HEK293 (cell line): ENCODE measurements at regions not wholly inside any gene's neighbourhood (a gene's known extent, or its start where the extent isn't known, plus 50 kb on each side); places are given as distances from the start of the nearest gene placed in this dataset.

Experiments
- CTCF ChIP-seq: fragments of 450-650 bp; formaldehyde crosslinking; IDR thresholded peaks from 2 replicates; pipeline ENCODE4 v1.5.1; 2016; ENCODE audit warnings: missing biosample characterization, missing genetic modification characterization
- HOXA7 ChIP-seq: sonication (generic); formaldehyde crosslinking; IDR thresholded peaks from 2 replicates; pipeline ENCODE4 v1.8.1; 2022; ENCODE audit warnings: missing genetic modification reagents, borderline replicate concordance
- HOXC10 ChIP-seq: sonication (generic); formaldehyde crosslinking; IDR thresholded peaks from 2 replicates; pipeline ENCODE4 v1.8.1; 2023; ENCODE audit warnings: mild to moderate bottlenecking, missing genetic modification reagents
- KLF10 ChIP-seq: fragments of 450-650 bp; IDR thresholded peaks from 2 replicates; pipeline ENCODE4 v1.5.1; 2018; ENCODE audit warnings: missing biosample characterization, mild to moderate bottlenecking, missing genetic modification characterization
- KLF7 ChIP-seq: fragments of 450-650 bp; formaldehyde crosslinking; IDR thresholded peaks from 2 replicates; pipeline ENCODE4 v1.5.1; 2016; ENCODE audit warnings: missing biosample characterization, missing genetic modification characterization, borderline replicate concordance
- MYNN ChIP-seq: fragments of 450-650 bp; formaldehyde crosslinking; IDR thresholded peaks from 2 replicates; pipeline ENCODE4 v1.5.1; 2016; ENCODE audit warnings: missing biosample characterization, missing genetic modification characterization, borderline replicate concordance
- OVOL3 ChIP-seq: fragments of 450-650 bp; formaldehyde crosslinking; IDR thresholded peaks from 2 replicates; pipeline ENCODE4 v1.5.1; 2016; ENCODE audit warnings: missing biosample characterization, missing genetic modification characterization
- PRDM1 ChIP-seq: fragments of 450-650 bp; formaldehyde crosslinking; IDR thresholded peaks from 2 replicates; pipeline ENCODE4; 2016; ENCODE audit warnings: missing biosample characterization, missing genetic modification characterization
- WT1 ChIP-seq: fragments of 450-650 bp; formaldehyde crosslinking; IDR thresholded peaks from 2 replicates; pipeline ENCODE4 v1.5.1; 2016; ENCODE audit warnings: missing biosample characterization, missing genetic modification characterization
- ZBTB20 ChIP-seq: fragments of 450-650 bp; formaldehyde crosslinking; IDR thresholded peaks from 2 replicates; pipeline ENCODE4 v1.5.1; 2016; ENCODE audit warnings: missing biosample characterization, missing genetic modification characterization
- ZFHX2 ChIP-seq: fragments of 450-650 bp; formaldehyde crosslinking; conservative IDR thresholded peaks from 2 replicates; pipeline ENCODE4 v1.5.1; 2016; ENCODE audit warnings: missing biosample characterization, missing genetic modification characterization
- ZNF146 ChIP-seq: fragments of 450-650 bp; formaldehyde crosslinking; IDR thresholded peaks from 2 replicates; pipeline ENCODE4 v1.5.1; 2016; ENCODE audit warnings: missing biosample characterization, missing genetic modification characterization
- ZNF16 ChIP-seq: fragments of 450-650 bp; formaldehyde crosslinking; IDR thresholded peaks from 2 replicates; pipeline ENCODE4 v1.5.1; 2016; ENCODE audit warnings: low read depth, missing biosample characterization, missing genetic modification characterization
- ZNF2 ChIP-seq: fragments of 450-650 bp; formaldehyde crosslinking; IDR thresholded peaks from 2 replicates; pipeline ENCODE4 v1.5.1; 2016; ENCODE audit warnings: missing biosample characterization, missing genetic modification characterization
- ZNF211 ChIP-seq: fragments of 450-650 bp; formaldehyde crosslinking; IDR thresholded peaks from 2 replicates; pipeline ENCODE4 v1.5.1; 2016; ENCODE audit warnings: low read depth, missing biosample characterization, missing genetic modification characterization
- ZNF324 ChIP-seq: fragments of 450-650 bp; formaldehyde crosslinking; IDR thresholded peaks from 2 replicates; pipeline ENCODE4 v1.5.1; 2016; ENCODE audit warnings: missing biosample characterization, missing genetic modification characterization
- ZNF335 ChIP-seq: fragments of 450-650 bp; formaldehyde crosslinking; conservative IDR thresholded peaks from 2 replicates; pipeline ENCODE4 v1.5.1; 2016; ENCODE audit warnings: missing biosample characterization, missing genetic modification characterization
- ZNF366 ChIP-seq: fragments of 450-650 bp; formaldehyde crosslinking; conservative IDR thresholded peaks from 2 replicates; pipeline ENCODE4 v1.5.1; 2016; ENCODE audit warnings: missing biosample characterization, missing genetic modification characterization
- ZNF398 ChIP-seq: fragments of 450-650 bp; formaldehyde crosslinking; IDR thresholded peaks from 2 replicates; pipeline ENCODE4 v1.5.1; 2017; ENCODE audit warnings: missing biosample characterization, missing genetic modification characterization
- ZNF404 ChIP-seq: fragments of 450-650 bp; formaldehyde crosslinking; IDR thresholded peaks from 2 replicates; pipeline ENCODE4 v1.5.1; 2017; ENCODE audit warnings: missing biosample characterization, missing genetic modification characterization
- ZNF548 ChIP-seq: fragments of 450-650 bp; formaldehyde crosslinking; IDR thresholded peaks from 2 replicates; pipeline ENCODE4 v1.5.1; 2016; ENCODE audit warnings: missing biosample characterization, missing genetic modification characterization
- ZNF558 ChIP-seq: fragments of 450-650 bp; formaldehyde crosslinking; IDR thresholded peaks from 2 replicates; pipeline ENCODE4 v1.5.1; 2016; ENCODE audit warnings: missing biosample characterization, missing genetic modification characterization
- ZNF561 ChIP-seq: fragments of 450-650 bp; IDR thresholded peaks from 2 replicates; pipeline ENCODE4 v1.5.1; 2018; ENCODE audit warnings: missing biosample characterization, missing genetic modification characterization, borderline replicate concordance
- ZNF645 ChIP-seq: fragments of 450-650 bp; formaldehyde crosslinking; IDR thresholded peaks from 2 replicates; pipeline ENCODE4; 2016; ENCODE audit warnings: missing biosample characterization, missing genetic modification characterization
- ZNF654 ChIP-seq: fragments of 450-650 bp; formaldehyde crosslinking; IDR thresholded peaks from 2 replicates; pipeline ENCODE4 v1.5.1; 2016; ENCODE audit warnings: low read depth, missing biosample characterization, missing genetic modification characterization
- ZNF664 ChIP-seq: fragments of 450-650 bp; formaldehyde crosslinking; IDR thresholded peaks from 2 replicates; pipeline ENCODE4 v1.5.1; 2016; ENCODE audit warnings: missing biosample characterization, missing genetic modification characterization
- ZNF704 ChIP-seq: fragments of 450-650 bp; formaldehyde crosslinking; IDR thresholded peaks from 2 replicates; pipeline ENCODE4 v1.5.1; 2016; ENCODE audit warnings: missing biosample characterization, missing genetic modification characterization
- ZSCAN16 ChIP-seq: fragments of 450-650 bp; formaldehyde crosslinking; IDR thresholded peaks from 2 replicates; pipeline ENCODE4 v1.5.1; 2016; ENCODE audit warnings: missing biosample characterization, missing genetic modification characterization
- TF ChIP-seq, protein P1 (sequence below): fragments of 450-650 bp; formaldehyde crosslinking; IDR thresholded peaks from 2 replicates; pipeline ENCODE4 v1.5.1; 2016; ENCODE audit warnings: missing biosample characterization, missing genetic modification characterization, borderline replicate concordance
- TF ChIP-seq, protein P2 (sequence below): fragments of 450-650 bp; formaldehyde crosslinking; IDR thresholded peaks from 2 replicates; pipeline ENCODE4 v1.5.1; 2017; ENCODE audit warnings: missing biosample characterization, missing genetic modification characterization

GRCh38 chr2:191571163-191571769, 106.7 kb upstream of the NABP1 start (continued):
- TF ChIP-seq, protein P1, sequence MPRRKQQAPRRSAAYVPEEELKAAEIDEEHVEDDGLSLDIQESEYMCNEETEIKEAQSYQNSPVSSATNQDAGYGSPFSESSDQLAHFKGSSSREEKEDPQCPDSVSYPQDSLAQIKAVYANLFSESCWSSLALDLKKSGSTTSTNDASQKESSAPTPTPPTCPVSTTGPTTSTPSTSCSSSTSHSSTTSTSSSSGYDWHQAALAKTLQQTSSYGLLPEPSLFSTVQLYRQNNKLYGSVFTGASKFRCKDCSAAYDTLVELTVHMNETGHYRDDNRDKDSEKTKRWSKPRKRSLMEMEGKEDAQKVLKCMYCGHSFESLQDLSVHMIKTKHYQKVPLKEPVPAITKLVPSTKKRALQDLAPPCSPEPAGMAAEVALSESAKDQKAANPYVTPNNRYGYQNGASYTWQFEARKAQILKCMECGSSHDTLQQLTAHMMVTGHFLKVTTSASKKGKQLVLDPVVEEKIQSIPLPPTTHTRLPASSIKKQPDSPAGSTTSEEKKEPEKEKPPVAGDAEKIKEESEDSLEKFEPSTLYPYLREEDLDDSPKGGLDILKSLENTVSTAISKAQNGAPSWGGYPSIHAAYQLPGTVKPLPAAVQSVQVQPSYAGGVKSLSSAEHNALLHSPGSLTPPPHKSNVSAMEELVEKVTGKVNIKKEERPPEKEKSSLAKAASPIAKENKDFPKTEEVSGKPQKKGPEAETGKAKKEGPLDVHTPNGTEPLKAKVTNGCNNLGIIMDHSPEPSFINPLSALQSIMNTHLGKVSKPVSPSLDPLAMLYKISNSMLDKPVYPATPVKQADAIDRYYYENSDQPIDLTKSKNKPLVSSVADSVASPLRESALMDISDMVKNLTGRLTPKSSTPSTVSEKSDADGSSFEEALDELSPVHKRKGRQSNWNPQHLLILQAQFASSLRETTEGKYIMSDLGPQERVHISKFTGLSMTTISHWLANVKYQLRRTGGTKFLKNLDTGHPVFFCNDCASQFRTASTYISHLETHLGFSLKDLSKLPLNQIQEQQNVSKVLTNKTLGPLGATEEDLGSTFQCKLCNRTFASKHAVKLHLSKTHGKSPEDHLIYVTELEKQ = no peak
- TF ChIP-seq ZNF146 (tag by site-specific recombination) (no peak), ZNF324 (tag by site-specific recombination) (no peak), ZNF561 (tag by site-specific recombination) (no peak), ZNF548 (tag by site-specific recombination) (no peak), ZNF398 (tag by site-specific recombination) (no peak), HOXA7 (CRISPR knock-in tag) (no peak), ZNF404 (tag by site-specific recombination) (no peak), HOXC10 (no peak), ZNF2 (tag by site-specific recombination) (no peak), MYNN (tag by site-specific recombination) (no peak), WT1 (0 out of 2 replicates have a peak, but pooled peaks have one; percentile 20), ZFHX2 (tag by site-specific recombination) (no peak), PRDM1 (tag by site-specific recombination) (peak; percentile 88), ZNF366 (tag by site-specific recombination) (0 out of 2 replicates have a peak, but pooled peaks have one; percentile 31), ZNF16 (tag by site-specific recombination) (no peak), KLF10 (tag by site-specific recombination) (no peak), ZNF335 (tag by site-specific recombination) (0 out of 2 replicates have a peak, but pooled peaks have one; percentile 13), ZBTB20 (tag by site-specific recombination) (no peak), ZNF558 (tag by site-specific recombination) (no peak), ZNF211 (tag by site-specific recombination) (no peak), ZNF654 (tag by site-specific recombination) (peak; percentile 76), CTCF (tag by site-specific recombination) (peak; percentile 64), OVOL3 (tag by site-specific recombination) (no peak), KLF7 (no peak), ZSCAN16 (tag by site-specific recombination) (no peak), ZNF664 (no peak), ZNF645 (tag by site-specific recombination) (no peak), ZNF704 (tag by site-specific recombination) (no peak)
- TF ChIP-seq, protein P2, sequence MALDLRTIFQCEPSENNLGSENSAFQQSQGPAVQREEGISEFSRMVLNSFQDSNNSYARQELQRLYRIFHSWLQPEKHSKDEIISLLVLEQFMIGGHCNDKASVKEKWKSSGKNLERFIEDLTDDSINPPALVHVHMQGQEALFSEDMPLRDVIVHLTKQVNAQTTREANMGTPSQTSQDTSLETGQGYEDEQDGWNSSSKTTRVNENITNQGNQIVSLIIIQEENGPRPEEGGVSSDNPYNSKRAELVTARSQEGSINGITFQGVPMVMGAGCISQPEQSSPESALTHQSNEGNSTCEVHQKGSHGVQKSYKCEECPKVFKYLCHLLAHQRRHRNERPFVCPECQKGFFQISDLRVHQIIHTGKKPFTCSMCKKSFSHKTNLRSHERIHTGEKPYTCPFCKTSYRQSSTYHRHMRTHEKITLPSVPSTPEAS = no peak
- TF ChIP-seq, all 188 proteins: peak for 6
